IPS-20b (cell line): ENCODE measurements at regions not wholly inside any gene's neighbourhood (a gene's known extent, or its start where the extent isn't known, plus 50 kb on each side); places are given as distances from the start of the nearest gene placed in this dataset.

ENCODE experiments used
- H3K27ac ChIP-seq: one replicate; pipeline ENCODE4 v1.5.1; 2013; ENCODE audit warnings: low read length
- H3K27me3 ChIP-seq: 2 replicates; pipeline ENCODE4 v1.6.1; 2013; ENCODE audit warnings: mild to moderate bottlenecking, low read length, inconsistent platforms; ENCODE audit not compliant: insufficient read depth
- H3K36me3 ChIP-seq: 2 replicates; pipeline ENCODE4 v1.6.1; 2013; ENCODE audit warnings: low read depth, mild to moderate bottlenecking, inconsistent platforms, low read length, moderate library complexity; ENCODE audit not compliant: insufficient read depth
- H3K4me1 ChIP-seq: 2 replicates; pipeline ENCODE4 v1.6.1; 2013; ENCODE audit warnings: mild to moderate bottlenecking, control low read depth, inconsistent platforms, low read length, moderate library complexity; ENCODE audit not compliant: insufficient read depth
- H3K4me3 ChIP-seq: 2 replicates; pipeline ENCODE4 v1.5.1; 2013; ENCODE audit warnings: mild to moderate bottlenecking, low read length, inconsistent platforms
- H3K9ac ChIP-seq: 2 replicates; pipeline ENCODE4 v1.6.1; 2013; ENCODE audit warnings: low read depth, mild to moderate bottlenecking, inconsistent platforms, low read length, moderate library complexity
- H3K9me3 ChIP-seq: 2 replicates; pipeline ENCODE4 v1.6.1; 2013; ENCODE audit warnings: mild to moderate bottlenecking, low read depth, low read length, inconsistent platforms; ENCODE audit not compliant: insufficient read depth

GRCh38 chr11:70486731-70487130 is 88.4 kb downstream of the CTTN start:
- peaks cover 13% of the 10 kb centered on the region; the same call in 1 of the 2 replicates for H3K9me3 ChIP-seq
- no peak overlapping the region for H3K9ac ChIP-seq
- no peak overlapping the region for H3K27ac ChIP-seq
- no peaks in the 10 kb centered on the region for H3K27me3 ChIP-seq
- no peak overlapping the region for H3K4me3 ChIP-seq
- peaks cover 29% of the 10 kb centered on the region; the same call in 1 of the 2 replicates for H3K36me3 ChIP-seq
- H3K4me1 ChIP-seq, result no peaks in the 10 kb centered on the region

- H3K9me3 ChIP-seq, result peaks cover 17% of the 10 kb centered on the region; the same call in 1 of the 2 replicates
- no peaks in the 10 kb centered on the region for H3K27me3 ChIP-seq
- H3K4me1 ChIP-seq, result no peaks in the 10 kb centered on the region
- H3K4me3 ChIP-seq, result no peak overlapping the region
- H3K27ac ChIP-seq, result no peak overlapping the region
- no peak overlapping the region for H3K9ac ChIP-seq
- H3K36me3 ChIP-seq, result peaks cover 32% of the 10 kb centered on the region; the same call in 1 of the 2 replicates
Observed at GRCh38 chr11:70487160-70487559, 88.8 kb downstream of the CTTN start.

- peaks cover 32% of the 10 kb centered on the region; the same call in 1 of the 2 replicates for H3K36me3 ChIP-seq
- peaks cover 17% of the 10 kb centered on the region; the same call in 1 of the 2 replicates for H3K9me3 ChIP-seq
- H3K4me3 ChIP-seq, result no peak overlapping the region
- H3K4me1 ChIP-seq, result no peaks in the 10 kb centered on the region
- no peak overlapping the region for H3K27ac ChIP-seq
- no peak overlapping the region for H3K9ac ChIP-seq
- H3K27me3 ChIP-seq, result no peaks in the 10 kb centered on the region
Observed at GRCh38 chr11:70487756-70488155, 89.4 kb downstream of the CTTN start.

GRCh38 chr11:70488171-70488703 is 89.9 kb downstream of the CTTN start:
- no peaks in the 10 kb centered on the region for H3K4me1 ChIP-seq

GRCh38 chr11:70489276-70489675 is 90.9 kb downstream of the CTTN start:
- H3K9me3 ChIP-seq, result peaks cover 17% of the 10 kb centered on the region; the same call in 1 of the 2 replicates
- no peaks in the 10 kb centered on the region for H3K27me3 ChIP-seq
- no peak overlapping the region for H3K9ac ChIP-seq
- H3K36me3 ChIP-seq, result peaks cover 32% of the 10 kb centered on the region; the same call in 1 of the 2 replicates
- H3K4me1 ChIP-seq, result no peaks in the 10 kb centered on the region
- no peak overlapping the region for H3K27ac ChIP-seq
- no peak overlapping the region for H3K4me3 ChIP-seq

More at GRCh38 chr11:70488171-70488703, 89.9 kb downstream of the CTTN start:
- H3K4me3 ChIP-seq, result no peak overlapping the region
- H3K9ac ChIP-seq, result no peak overlapping the region
- H3K9me3 ChIP-seq, result peaks cover 17% of the 10 kb centered on the region; the same call in 1 of the 2 replicates
- peaks cover 32% of the 10 kb centered on the region; the same call in 1 of the 2 replicates for H3K36me3 ChIP-seq
- H3K27ac ChIP-seq, result no peak overlapping the region
- H3K27me3 ChIP-seq, result no peaks in the 10 kb centered on the region

GRCh38 chr11:70490208-70490607 is 91.9 kb downstream of the CTTN start:
- Histone ChIP-seq H3K9ac (no peak overlapping the region), H3K27me3 (no peaks in the 10 kb centered on the region), H3K27ac (no peak overlapping the region), H3K4me3 (no peak overlapping the region), H3K4me1 (no peaks in the 10 kb centered on the region), H3K36me3 (peaks cover 24% of the 10 kb centered on the region; the same call in 1 of the 2 replicates), H3K9me3 (peaks cover 17% of the 10 kb centered on the region; the same call in 1 of the 2 replicates)

GRCh38 chr11:70490723-70491558 is 92.6 kb downstream of the CTTN start:
- Histone ChIP-seq H3K27me3 (no peaks in the 10 kb centered on the region), H3K9me3 (peaks cover 17% of the 10 kb centered on the region; the same call in 1 of the 2 replicates), H3K4me3 (no peak overlapping the region), H3K4me1 (no peaks in the 10 kb centered on the region), H3K27ac (no peak overlapping the region), H3K36me3 (peaks cover 18% of the 10 kb centered on the region; the same call in 1 of the 2 replicates), H3K9ac (no peak overlapping the region)

- Histone ChIP-seq H3K4me3 (no peak overlapping the region), H3K4me1 (no peaks in the 10 kb centered on the region), H3K27me3 (no peaks in the 10 kb centered on the region), H3K27ac (no peak overlapping the region), H3K9me3 (peaks cover 17% of the 10 kb centered on the region; the same call in 1 of the 2 replicates), H3K9ac (no peak overlapping the region), H3K36me3 (peaks cover 15% of the 10 kb centered on the region; the same call in 1 of the 2 replicates)
Observed at GRCh38 chr11:70491696-70492472, 93.6 kb downstream of the CTTN start.

- Histone ChIP-seq H3K36me3 (peaks cover 10% of the 10 kb centered on the region; the same call in 1 of the 2 replicates), H3K27ac (no peak overlapping the region), H3K4me3 (no peak overlapping the region), H3K27me3 (no peaks in the 10 kb centered on the region), H3K9ac (no peak overlapping the region), H3K4me1 (no peaks in the 10 kb centered on the region), H3K9me3 (peaks cover 17% of the 10 kb centered on the region; the same call in 1 of the 2 replicates)
Observed at GRCh38 chr11:70493089-70493474, 94.8 kb downstream of the CTTN start.

GRCh38 chr11:70493891-70494290 is 95.6 kb downstream of the CTTN start:
- Histone ChIP-seq H3K9ac (no peak overlapping the region), H3K9me3 (peaks cover 17% of the 10 kb centered on the region; the same call in 1 of the 2 replicates), H3K27me3 (no peaks in the 10 kb centered on the region), H3K4me1 (no peaks in the 10 kb centered on the region), H3K4me3 (no peak overlapping the region), H3K36me3 (peaks cover 10% of the 10 kb centered on the region; the same call in 1 of the 2 replicates), H3K27ac (no peak overlapping the region)
